IPS-20b (cell line): ENCODE measurements at regions not wholly inside any gene's neighbourhood (a gene's known extent, or its start where the extent isn't known, plus 50 kb on each side); places are given as distances from the start of the nearest gene placed in this dataset.

Source experiments
- H3K27ac ChIP-seq: one replicate; pipeline ENCODE4 v1.5.1; 2013; ENCODE audit warnings: low read length
- H3K27me3 ChIP-seq: 2 replicates; pipeline ENCODE4 v1.6.1; 2013; ENCODE audit warnings: mild to moderate bottlenecking, low read length, inconsistent platforms; ENCODE audit not compliant: insufficient read depth
- H3K36me3 ChIP-seq: 2 replicates; pipeline ENCODE4 v1.6.1; 2013; ENCODE audit warnings: low read depth, mild to moderate bottlenecking, inconsistent platforms, low read length, moderate library complexity; ENCODE audit not compliant: insufficient read depth
- H3K4me1 ChIP-seq: 2 replicates; pipeline ENCODE4 v1.6.1; 2013; ENCODE audit warnings: mild to moderate bottlenecking, control low read depth, inconsistent platforms, low read length, moderate library complexity; ENCODE audit not compliant: insufficient read depth
- H3K4me3 ChIP-seq: 2 replicates; pipeline ENCODE4 v1.5.1; 2013; ENCODE audit warnings: mild to moderate bottlenecking, low read length, inconsistent platforms
- H3K9ac ChIP-seq: 2 replicates; pipeline ENCODE4 v1.6.1; 2013; ENCODE audit warnings: low read depth, mild to moderate bottlenecking, inconsistent platforms, low read length, moderate library complexity
- H3K9me3 ChIP-seq: 2 replicates; pipeline ENCODE4 v1.6.1; 2013; ENCODE audit warnings: mild to moderate bottlenecking, low read depth, low read length, inconsistent platforms; ENCODE audit not compliant: insufficient read depth

- Histone ChIP-seq H3K4me3 (no peak overlapping the region), H3K4me1 (peaks cover 6% of the 10 kb centered on the region; the same call in 1 of the 2 replicates), H3K9me3 (no peaks in the 10 kb centered on the region), H3K9ac (no peak overlapping the region), H3K27ac (no peak overlapping the region), H3K36me3 (no peaks in the 10 kb centered on the region), H3K27me3 (no peaks in the 10 kb centered on the region)
These were observed 818.7 kb upstream of the GJE1 start for GRCh38 chr6:141313986-141314385.

GRCh38 chr6:141309295-141309694, 823.4 kb upstream of the GJE1 start:
- Histone ChIP-seq H3K27ac (no peak overlapping the region), H3K4me1 (peaks cover 6% of the 10 kb centered on the region; the same call in 1 of the 2 replicates), H3K27me3 (no peaks in the 10 kb centered on the region), H3K9ac (no peak overlapping the region), H3K4me3 (no peak overlapping the region), H3K9me3 (peaks cover 4% of the 10 kb centered on the region; the same call in 1 of the 2 replicates), H3K36me3 (no peaks in the 10 kb centered on the region)

- no peak overlapping the region for H3K4me3 ChIP-seq
- H3K27ac ChIP-seq = no peak overlapping the region
- H3K9me3 ChIP-seq = peaks cover 4% of the 10 kb centered on the region; the same call in 1 of the 2 replicates
- H3K4me1 ChIP-seq = peaks cover 6% of the 10 kb centered on the region; the same call in 1 of the 2 replicates
- H3K36me3 ChIP-seq = no peaks in the 10 kb centered on the region
- H3K9ac ChIP-seq = no peak overlapping the region
- H3K27me3 ChIP-seq = no peaks in the 10 kb centered on the region
These were observed 825.3 kb upstream of the GJE1 start for GRCh38 chr6:141307309-141307998.

GRCh38 chr6:141303907-141304306, 828.8 kb upstream of the GJE1 start:
- no peaks in the 10 kb centered on the region for H3K36me3 ChIP-seq
- H3K4me1 ChIP-seq = no peaks in the 10 kb centered on the region
- H3K9me3 ChIP-seq = peaks cover 4% of the 10 kb centered on the region; the same call in 1 of the 2 replicates

GRCh38 chr6:141301779-141302178, 830.9 kb upstream of the GJE1 start:
- Histone ChIP-seq H3K9ac (no peak overlapping the region), H3K27me3 (no peaks in the 10 kb centered on the region), H3K27ac (no peak overlapping the region), H3K4me3 (no peak overlapping the region), H3K9me3 (no peaks in the 10 kb centered on the region), H3K4me1 (no peaks in the 10 kb centered on the region), H3K36me3 (no peaks in the 10 kb centered on the region)

More at GRCh38 chr6:141303907-141304306, 828.8 kb upstream of the GJE1 start:
- H3K9ac ChIP-seq = no peak overlapping the region
- no peak overlapping the region for H3K4me3 ChIP-seq
- no peaks in the 10 kb centered on the region for H3K27me3 ChIP-seq
- H3K27ac ChIP-seq = no peak overlapping the region

GRCh38 chr6:141290941-141291721, 841.6 kb upstream of the GJE1 start:
- Histone ChIP-seq H3K4me3 (no peak overlapping the region), H3K27ac (no peak overlapping the region), H3K36me3 (no peaks in the 10 kb centered on the region), H3K4me1 (no peaks in the 10 kb centered on the region), H3K9me3 (no peaks in the 10 kb centered on the region), H3K27me3 (no peaks in the 10 kb centered on the region), H3K9ac (no peak overlapping the region)

GRCh38 chr6:141288947-141289346, 843.8 kb upstream of the GJE1 start:
- no peak overlapping the region for H3K9ac ChIP-seq
- no peaks in the 10 kb centered on the region for H3K27me3 ChIP-seq
- H3K27ac ChIP-seq = no peak overlapping the region
- H3K9me3 ChIP-seq = no peaks in the 10 kb centered on the region
- no peaks in the 10 kb centered on the region for H3K4me1 ChIP-seq
- no peak overlapping the region for H3K4me3 ChIP-seq
- no peaks in the 10 kb centered on the region for H3K36me3 ChIP-seq

- H3K4me1 ChIP-seq = no peaks in the 10 kb centered on the region
- H3K4me3 ChIP-seq = no peak overlapping the region
- no peak overlapping the region for H3K27ac ChIP-seq
- no peaks in the 10 kb centered on the region for H3K36me3 ChIP-seq
- H3K9me3 ChIP-seq = no peaks in the 10 kb centered on the region
- H3K9ac ChIP-seq = no peak overlapping the region
- H3K27me3 ChIP-seq = no peaks in the 10 kb centered on the region
These were observed 850.5 kb upstream of the GJE1 start for GRCh38 chr6:141282263-141282662.

- no peaks in the 10 kb centered on the region for H3K36me3 ChIP-seq
- H3K27me3 ChIP-seq = no peaks in the 10 kb centered on the region
- no peaks in the 10 kb centered on the region for H3K9me3 ChIP-seq
- no peak overlapping the region for H3K9ac ChIP-seq
- H3K4me1 ChIP-seq = peaks cover 4% of the 10 kb centered on the region; the same call in 1 of the 2 replicates
- no peak overlapping the region for H3K27ac ChIP-seq
- H3K4me3 ChIP-seq = no peak overlapping the region
These were observed 863.0 kb upstream of the GJE1 start for GRCh38 chr6:141269684-141270083.

- Histone ChIP-seq H3K4me1 (peaks cover 4% of the 10 kb centered on the region; the same call in 1 of the 2 replicates), H3K27me3 (no peaks in the 10 kb centered on the region), H3K27ac (no peak overlapping the region), H3K9ac (no peak overlapping the region), H3K4me3 (no peak overlapping the region), H3K9me3 (no peaks in the 10 kb centered on the region), H3K36me3 (no peaks in the 10 kb centered on the region)
These were observed 865.3 kb upstream of the GJE1 start for GRCh38 chr6:141267420-141267819.

- Histone ChIP-seq H3K36me3 (no peaks in the 10 kb centered on the region), H3K4me3 (no peak overlapping the region), H3K9ac (no peak overlapping the region), H3K9me3 (no peaks in the 10 kb centered on the region), H3K4me1 (peaks cover 4% of the 10 kb centered on the region; the same call in 1 of the 2 replicates), H3K27ac (no peak overlapping the region), H3K27me3 (no peaks in the 10 kb centered on the region)
These were observed 866.7 kb upstream of the GJE1 start for GRCh38 chr6:141265756-141266623.
